Embryonic facial prominence (tissue), 1 donor: ENCODE measurements at regions not wholly inside any gene's neighbourhood (a gene's known extent, or its start where the extent isn't known, plus 50 kb on each side); places are given as distances from the start of the nearest gene placed in this dataset.

Source experiments
- DNase-seq: peaks from one replicate; pipeline ENCODE4 v3.0.0-alpha.2; 2016; ENCODE audit errors: extremely low spot score

- DNase-seq = no peak
These were observed 155.8 kb downstream of the TEX29 start for GRCh38 chr13:111476197-111476596.

DNA sequence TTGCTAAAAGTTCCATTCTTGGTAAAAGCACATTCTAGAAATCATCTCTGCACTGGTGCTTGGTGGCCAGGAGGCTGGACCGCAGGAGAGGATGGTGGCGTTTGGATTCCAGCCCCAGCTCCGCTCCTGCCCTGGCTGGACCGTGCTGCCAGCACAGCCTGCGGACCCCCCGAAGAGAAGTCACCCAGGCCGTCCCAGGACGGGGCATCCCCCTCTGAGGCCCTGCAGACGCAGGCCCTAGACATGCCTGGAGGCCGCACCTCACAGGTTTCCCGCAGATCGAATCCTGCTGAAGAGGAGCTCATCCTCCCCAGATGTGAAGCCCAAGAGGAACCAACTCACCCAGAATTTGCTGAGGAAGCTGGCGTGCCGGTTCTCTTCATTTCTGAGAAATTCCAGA is 159.0 kb downstream of the TEX29 start:
- no peak for DNase-seq

GRCh38 chr13:111480503-111480902 is 160.1 kb downstream of the TEX29 start:
- DNase-seq = no peak

- DNase-seq = no peak
These were observed 160.5 kb downstream of the TEX29 start for GRCh38 chr13:111480976-111481375.

DNA sequence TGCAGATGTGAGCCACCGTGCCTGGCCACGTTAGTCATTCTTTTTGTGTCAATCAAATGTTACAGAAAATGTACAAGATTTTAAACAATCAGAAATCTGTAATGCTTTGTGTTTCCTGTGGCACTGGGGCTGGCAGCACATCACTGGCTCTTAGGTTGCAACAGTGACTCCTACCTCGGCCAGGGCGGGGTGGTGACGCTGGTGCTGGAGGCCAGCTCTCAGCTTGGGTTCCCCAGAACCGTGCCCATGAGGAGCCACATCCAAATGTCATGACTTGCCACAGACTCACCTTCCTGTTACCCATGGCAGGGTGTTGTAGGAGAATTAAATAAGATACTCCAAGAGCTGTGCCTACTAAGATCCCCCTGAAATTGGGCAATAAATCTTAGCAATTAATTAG is 161.7 kb downstream of the TEX29 start:
- DNase-seq = no peak

DNA sequence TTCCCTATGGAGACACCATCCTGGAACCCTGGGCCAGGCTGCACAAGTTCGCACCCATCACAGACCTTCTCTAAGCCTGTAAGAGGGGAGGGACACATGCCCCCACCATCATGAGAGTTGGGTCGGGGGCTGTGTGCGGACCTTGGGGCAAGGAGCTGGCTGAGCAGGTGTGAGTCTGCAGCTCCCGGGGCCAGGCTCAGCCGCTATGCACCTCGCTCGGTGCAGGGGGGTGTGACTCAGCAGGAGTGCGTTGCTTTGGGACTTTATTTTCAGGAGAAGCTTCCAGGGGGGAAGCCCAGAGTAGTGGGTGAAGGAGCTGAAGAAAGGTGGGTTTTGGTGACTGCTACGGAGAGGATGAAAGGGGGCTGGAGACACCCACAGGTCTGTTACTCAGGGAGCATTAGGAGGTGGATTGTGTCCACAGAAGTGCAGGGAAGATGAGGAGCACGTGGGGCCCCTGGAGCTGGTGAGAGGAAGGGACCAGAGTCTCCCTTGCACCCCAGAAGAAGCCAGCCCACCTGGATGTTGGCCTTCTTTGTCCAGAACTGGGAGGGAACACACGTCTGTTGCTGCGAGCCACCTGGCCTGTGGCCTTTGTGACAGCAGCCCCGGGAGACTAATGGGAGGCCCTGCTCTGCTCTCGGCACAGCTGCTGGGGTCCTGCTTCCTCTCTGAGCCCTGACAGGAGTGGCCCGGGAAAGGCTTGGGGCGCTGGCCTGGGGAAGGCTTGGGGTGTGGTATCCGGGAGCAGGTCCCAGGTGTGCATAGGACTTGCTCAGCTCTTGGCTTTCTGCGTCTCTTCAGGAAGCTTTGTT is 162.6 kb downstream of the TEX29 start:
- no peak for DNase-seq

- no peak for DNase-seq
These were observed 163.2 kb downstream of the TEX29 start for GRCh38 chr13:111483621-111483987.

- DNase-seq = no peak
These were observed 163.9 kb downstream of the TEX29 start for GRCh38 chr13:111484141-111484925.

GRCh38 chr13:111484959-111485358 is 164.5 kb downstream of the TEX29 start:
- no peak for DNase-seq

DNA sequence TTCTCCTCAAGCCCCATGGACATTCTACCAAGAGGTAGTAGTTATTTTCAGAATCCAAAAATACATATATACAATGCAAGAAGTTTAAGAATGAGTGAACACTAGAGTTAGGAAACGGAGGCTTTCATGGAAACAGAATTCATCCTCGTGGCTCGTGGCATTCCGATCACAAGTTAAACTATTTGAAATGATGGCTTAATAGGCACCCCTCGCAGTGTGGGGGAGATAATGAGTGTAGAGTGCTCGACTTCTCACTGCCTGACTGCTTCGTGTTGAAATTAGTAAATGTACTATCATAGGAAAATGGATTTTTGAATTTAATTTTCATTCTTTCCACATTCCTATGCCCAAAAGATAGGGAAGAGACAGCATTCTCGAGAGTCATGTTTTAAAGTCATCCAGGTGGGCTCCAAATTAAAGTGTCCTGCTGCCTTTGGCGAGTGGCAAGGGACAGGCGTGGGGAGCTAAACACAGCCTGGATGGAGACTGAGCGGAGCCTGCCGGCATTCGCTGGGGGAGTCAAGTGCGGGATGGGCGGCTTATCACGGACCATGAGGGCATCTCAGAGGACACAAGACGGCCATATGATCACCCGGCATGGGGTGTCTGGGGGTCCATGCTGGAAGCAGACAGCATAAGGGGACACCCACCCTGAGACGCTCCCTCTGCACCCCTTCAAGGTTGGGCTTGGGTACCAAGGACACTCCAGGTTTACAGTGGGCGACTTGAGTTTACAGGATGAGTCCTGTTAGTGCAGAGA is 165.2 kb downstream of the TEX29 start:
- DNase-seq = no peak

DNA sequence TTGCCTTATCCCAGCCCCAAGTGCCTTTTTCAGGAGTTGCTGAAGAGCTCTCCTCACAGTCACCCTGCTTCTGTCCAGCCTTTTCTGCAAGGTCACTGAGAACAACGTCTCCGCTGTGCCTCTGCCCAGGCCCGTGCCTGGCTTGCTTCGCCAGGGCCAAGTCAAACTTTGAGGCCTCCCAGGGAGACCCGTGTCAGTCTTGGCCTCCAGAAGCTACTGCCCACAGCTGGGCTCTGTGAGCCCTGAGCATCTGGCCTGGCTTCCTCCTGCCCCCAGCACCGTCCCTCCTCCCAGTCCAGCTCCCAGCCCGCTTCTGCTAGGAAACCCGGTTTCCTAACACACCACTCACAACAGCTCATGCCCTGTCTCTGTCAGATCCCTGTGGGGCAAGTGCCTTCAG is 165.9 kb downstream of the TEX29 start:
- no peak for DNase-seq

DNA sequence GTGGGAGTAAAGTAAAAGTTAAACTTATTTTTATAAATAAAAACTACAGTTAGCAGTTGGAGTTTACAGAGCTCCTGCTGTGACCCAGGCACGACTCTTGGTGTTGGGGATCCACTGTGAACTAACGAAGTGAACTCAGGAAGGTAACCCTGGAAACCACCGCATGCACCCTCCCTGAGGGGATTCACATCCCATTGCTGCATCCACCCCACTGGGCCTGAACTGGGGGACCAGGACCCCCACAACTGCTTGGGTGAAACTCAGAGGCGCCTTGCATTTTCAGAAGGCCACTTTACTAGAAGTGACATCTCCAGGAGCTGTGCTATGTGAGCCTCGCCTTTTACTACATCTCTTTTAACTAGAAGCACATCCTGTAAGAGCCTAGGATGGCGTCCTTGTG is 166.4 kb downstream of the TEX29 start:
- no peak for DNase-seq

- no peak for DNase-seq
These were observed 168.2 kb downstream of the TEX29 start for GRCh38 chr13:111488486-111489132.

GRCh38 chr13:111489301-111489700 is 168.9 kb downstream of the TEX29 start:
- DNase-seq = no peak

GRCh38 chr13:111490611-111491010 is 170.2 kb downstream of the TEX29 start:
- DNase-seq = no peak

DNA sequence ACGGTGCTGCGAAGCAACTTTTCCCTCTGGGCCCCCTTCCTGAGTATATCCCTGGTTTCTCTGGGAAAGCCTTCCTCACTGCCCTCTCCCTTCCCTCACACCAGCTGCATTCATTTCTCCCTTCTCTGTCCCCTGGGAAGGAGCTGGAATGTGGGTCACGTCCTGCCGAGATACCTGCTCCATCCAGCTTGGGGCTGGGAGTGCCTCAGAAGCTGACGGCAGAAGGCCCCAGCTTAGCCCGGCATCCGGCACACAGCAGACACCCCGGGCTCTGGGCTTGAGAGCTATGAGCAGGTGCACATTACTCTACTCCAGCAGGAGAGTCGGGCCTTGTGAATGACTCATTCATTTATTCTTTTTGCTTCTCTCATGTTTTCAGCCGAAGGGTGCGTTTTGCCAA is 170.6 kb downstream of the TEX29 start:
- DNase-seq = no peak

DNA sequence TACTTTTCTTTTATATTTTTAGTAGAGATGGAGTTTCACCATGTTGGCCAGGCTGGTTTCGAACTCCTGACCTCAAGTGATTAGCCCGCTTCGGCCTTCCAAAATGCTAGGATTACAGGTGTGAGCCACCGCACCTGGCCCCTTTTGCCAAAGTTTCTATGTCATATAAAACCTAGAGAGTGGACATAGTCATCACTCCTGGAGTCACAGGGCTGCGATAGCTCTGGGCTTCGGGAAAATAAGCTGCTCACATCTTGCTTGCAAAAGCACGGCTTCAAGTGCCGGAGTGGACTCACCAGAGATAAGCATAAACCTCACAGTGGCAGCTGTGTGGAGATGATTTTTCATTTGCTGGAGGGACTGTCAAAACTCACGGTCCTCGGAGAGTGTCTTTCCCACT is 171.2 kb downstream of the TEX29 start:
- no peak for DNase-seq

- DNase-seq = no peak
These were observed 172.0 kb downstream of the TEX29 start for GRCh38 chr13:111492341-111492950.

DNA sequence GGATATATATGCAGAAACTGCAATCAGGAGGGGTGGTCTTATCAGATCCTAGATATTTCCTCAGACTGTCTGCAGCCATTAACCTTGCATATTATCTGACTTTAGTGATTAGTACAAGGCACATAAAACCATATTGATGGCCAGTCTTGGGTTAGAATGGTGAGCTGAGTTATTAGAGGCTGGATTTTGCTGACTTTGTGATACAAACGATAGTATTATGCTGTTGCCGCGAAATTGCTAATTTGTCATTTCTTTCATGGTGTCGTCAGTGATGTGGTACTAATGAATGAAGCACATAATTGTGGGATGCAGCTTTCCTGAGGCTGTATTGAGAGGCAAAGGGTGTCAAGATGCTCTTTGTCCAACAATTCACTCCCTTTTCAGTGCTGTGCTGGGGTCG is 172.5 kb downstream of the TEX29 start:
- no peak for DNase-seq

DNA sequence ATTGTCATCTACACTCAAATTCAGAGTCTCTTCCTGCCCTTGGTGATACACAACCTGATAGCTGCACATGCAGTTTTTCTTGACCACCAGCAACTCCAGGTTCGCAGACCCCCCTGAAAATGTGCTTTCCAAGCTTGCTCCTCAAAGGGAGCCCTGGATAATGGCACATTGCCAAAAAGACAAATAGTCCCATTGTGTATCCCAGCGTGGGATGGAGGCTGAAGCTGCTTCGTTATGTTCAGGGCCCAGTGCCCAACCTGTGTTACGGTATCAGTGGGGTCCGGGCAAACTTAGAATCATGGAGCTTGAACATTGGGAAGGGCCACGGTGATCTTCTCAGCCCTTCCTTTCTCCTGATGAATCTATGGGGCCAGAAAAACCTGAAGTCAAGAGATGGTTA is 173.0 kb downstream of the TEX29 start:
- DNase-seq = no peak

- no peak for DNase-seq
These were observed 174.2 kb downstream of the TEX29 start for GRCh38 chr13:111494641-111495040.
